ENCODE measurements at regions not wholly inside any gene's neighbourhood (a gene's known extent, or its start where the extent isn't known, plus 50 kb on each side); places are given as distances from the start of the nearest gene placed in this dataset.
"Not testable (repeated sequence)": the region's sequence is repeated elsewhere in the genome, so short reads cannot be mapped to it uniquely, and the experiment has no call there.

GRCh38 chr11:121904148-121904547 is 211.9 kb downstream of the BLID start:
- Histone ChIP-seq H3K27ac (ENCODE audit: low read depth, low read length) (no peak overlapping the region), H3K9ac (ENCODE audit: low read depth, low read length) (no peak overlapping the region), H3K4me1 (ENCODE audit: insufficient read depth, low read length) (no peaks in the 10 kb centered on the region), H3K36me3 (ENCODE audit: insufficient read depth, low read length) (no peaks in the 10 kb centered on the region), H3K4me3 (ENCODE audit: low read length) (no peak overlapping the region), H3K9me3 (ENCODE audit: insufficient read depth, low read depth, low read length) (0 out of 2 replicates have a peak, but pooled peaks cover 3% of the 10 kb centered on the region), H3K27me3 (ENCODE audit: insufficient read depth, low read length) (no peaks in the 10 kb centered on the region)
- 92% methylated on average over 6 of the region's 6 CpGs for WGBS

- Histone ChIP-seq H3K4me3 (ENCODE audit: low read length) (no peak overlapping the region), H3K9me3 (ENCODE audit: insufficient read depth, low read depth, low read length) (0 out of 2 replicates have a peak, but pooled peaks cover 3% of the 10 kb centered on the region), H3K36me3 (ENCODE audit: insufficient read depth, low read length) (no peaks in the 10 kb centered on the region), H3K4me1 (ENCODE audit: insufficient read depth, low read length) (no peaks in the 10 kb centered on the region), H3K27me3 (ENCODE audit: insufficient read depth, low read length) (no peaks in the 10 kb centered on the region), H3K9ac (ENCODE audit: low read depth, low read length) (no peak overlapping the region), H3K27ac (ENCODE audit: low read depth, low read length) (no peak overlapping the region)
- 94% methylated on average over 4 of the region's 4 CpGs for WGBS
Observed at GRCh38 chr11:121901886-121902285, 214.1 kb downstream of the BLID start.

- H3K9me3 ChIP-seq (ENCODE audit: insufficient read depth, low read depth, low read length); H3K9ac ChIP-seq (ENCODE audit: low read depth, low read length); H3K4me3 ChIP-seq (ENCODE audit: low read length); H3K4me1 ChIP-seq (ENCODE audit: insufficient read depth, low read length); H3K27me3 ChIP-seq (ENCODE audit: insufficient read depth, low read length); H3K27ac ChIP-seq (ENCODE audit: low read depth, low read length); H3K36me3 ChIP-seq (ENCODE audit: insufficient read depth, low read length): not testable (repeated sequence)
- 86% methylated on average over 2 of the region's 2 CpGs for WGBS
Observed at GRCh38 chr11:121901417-121901816, 214.6 kb downstream of the BLID start.

- Histone ChIP-seq H3K4me3 (ENCODE audit: low read length) (no peak overlapping the region), H3K4me1 (ENCODE audit: insufficient read depth, low read length) (no peaks in the 10 kb centered on the region), H3K9me3 (ENCODE audit: insufficient read depth, low read depth, low read length) (no peaks in the 10 kb centered on the region), H3K27ac (ENCODE audit: low read depth, low read length) (no peak overlapping the region), H3K9ac (ENCODE audit: low read depth, low read length) (no peak overlapping the region), H3K36me3 (ENCODE audit: insufficient read depth, low read length) (no peaks in the 10 kb centered on the region), H3K27me3 (ENCODE audit: insufficient read depth, low read length) (no peaks in the 10 kb centered on the region)
- WGBS: 95% methylated on average over 4 of the region's 4 CpGs
Observed at GRCh38 chr11:121899520-121899919, 216.5 kb downstream of the BLID start.

- H3K9me3 ChIP-seq (ENCODE audit: insufficient read depth, low read depth, low read length): no peaks in the 10 kb centered on the region
- H3K36me3 ChIP-seq (ENCODE audit: insufficient read depth, low read length): no peaks in the 10 kb centered on the region
- H3K27ac ChIP-seq (ENCODE audit: low read depth, low read length): no peak overlapping the region
- 92% methylated on average over 7 of the region's 7 CpGs for WGBS
- no peak overlapping the region for H3K4me3 ChIP-seq (ENCODE audit: low read length)
- no peaks in the 10 kb centered on the region for H3K27me3 ChIP-seq (ENCODE audit: insufficient read depth, low read length)
- H3K9ac ChIP-seq (ENCODE audit: low read depth, low read length): no peak overlapping the region
- no peaks in the 10 kb centered on the region for H3K4me1 ChIP-seq (ENCODE audit: insufficient read depth, low read length)
Observed at GRCh38 chr11:121898903-121899302, 217.1 kb downstream of the BLID start.

GRCh38 chr11:121895919-121896318 is 220.1 kb downstream of the BLID start:
- Histone ChIP-seq H3K9ac (ENCODE audit: low read depth, low read length) (no peak overlapping the region), H3K4me1 (ENCODE audit: insufficient read depth, low read length) (peaks cover 10% of the 10 kb centered on the region), H3K36me3 (ENCODE audit: insufficient read depth, low read length) (no peaks in the 10 kb centered on the region), H3K27me3 (ENCODE audit: insufficient read depth, low read length) (no peaks in the 10 kb centered on the region), H3K9me3 (ENCODE audit: insufficient read depth, low read depth, low read length) (no peaks in the 10 kb centered on the region), H3K4me3 (ENCODE audit: low read length) (no peak overlapping the region), H3K27ac (ENCODE audit: low read depth, low read length) (no peak overlapping the region)
- 92% methylated on average over 1 of the region's 1 CpG for WGBS

GRCh38 chr11:121894581-121894980 is 221.4 kb downstream of the BLID start:
- 93% methylated on average over 3 of the region's 3 CpGs for WGBS
- H3K9ac ChIP-seq (ENCODE audit: low read depth, low read length): no peak overlapping the region
- no peak overlapping the region for H3K4me3 ChIP-seq (ENCODE audit: low read length)
- peaks cover 10% of the 10 kb centered on the region for H3K4me1 ChIP-seq (ENCODE audit: insufficient read depth, low read length)
- no peaks in the 10 kb centered on the region for H3K27me3 ChIP-seq (ENCODE audit: insufficient read depth, low read length)
- no peaks in the 10 kb centered on the region for H3K9me3 ChIP-seq (ENCODE audit: insufficient read depth, low read depth, low read length)
- no peak overlapping the region for H3K27ac ChIP-seq (ENCODE audit: low read depth, low read length)
- H3K36me3 ChIP-seq (ENCODE audit: insufficient read depth, low read length): no peaks in the 10 kb centered on the region

GRCh38 chr11:121892863-121893262 is 223.2 kb downstream of the BLID start:
- 81% methylated on average over 3 of the region's 3 CpGs for WGBS

GRCh38 chr11:121892131-121892681 is 223.8 kb downstream of the BLID start:
- no peaks in the 10 kb centered on the region for H3K36me3 ChIP-seq (ENCODE audit: insufficient read depth, low read length)
- no peak overlapping the region for H3K9ac ChIP-seq (ENCODE audit: low read depth, low read length)
- H3K27me3 ChIP-seq (ENCODE audit: insufficient read depth, low read length): no peaks in the 10 kb centered on the region
- no peaks in the 10 kb centered on the region for H3K9me3 ChIP-seq (ENCODE audit: insufficient read depth, low read depth, low read length)
- no peak overlapping the region for H3K4me3 ChIP-seq (ENCODE audit: low read length)
- H3K27ac ChIP-seq (ENCODE audit: low read depth, low read length): peak overlapping the region; percentile 21; the same call in 1 of the 2 replicates
- H3K4me1 ChIP-seq (ENCODE audit: insufficient read depth, low read length): peaks cover 10% of the 10 kb centered on the region
- WGBS: 73% methylated on average over 3 of the region's 3 CpGs

More at GRCh38 chr11:121892863-121893262, 223.2 kb downstream of the BLID start:
- Histone ChIP-seq H3K27me3 (ENCODE audit: insufficient read depth, low read length) (no peaks in the 10 kb centered on the region), H3K36me3 (ENCODE audit: insufficient read depth, low read length) (no peaks in the 10 kb centered on the region), H3K4me3 (ENCODE audit: low read length) (no peak overlapping the region), H3K9ac (ENCODE audit: low read depth, low read length) (no peak overlapping the region), H3K27ac (ENCODE audit: low read depth, low read length) (no peak overlapping the region), H3K4me1 (ENCODE audit: insufficient read depth, low read length) (peaks cover 10% of the 10 kb centered on the region), H3K9me3 (ENCODE audit: insufficient read depth, low read depth, low read length) (no peaks in the 10 kb centered on the region)

- Histone ChIP-seq H3K4me3 (ENCODE audit: low read length) (no peak overlapping the region), H3K36me3 (ENCODE audit: insufficient read depth, low read length) (no peaks in the 10 kb centered on the region), H3K9me3 (ENCODE audit: insufficient read depth, low read depth, low read length) (no peaks in the 10 kb centered on the region), H3K27me3 (ENCODE audit: insufficient read depth, low read length) (no peaks in the 10 kb centered on the region), H3K4me1 (ENCODE audit: insufficient read depth, low read length) (peaks cover 10% of the 10 kb centered on the region), H3K27ac (ENCODE audit: low read depth, low read length) (no peak overlapping the region), H3K9ac (ENCODE audit: low read depth, low read length) (no peak overlapping the region)
- 89% methylated on average over 6 of the region's 6 CpGs for WGBS
Observed at GRCh38 chr11:121890946-121891515, 225.0 kb downstream of the BLID start.

- no peak overlapping the region for H3K4me3 ChIP-seq (ENCODE audit: low read length)
- no peak overlapping the region for H3K27ac ChIP-seq (ENCODE audit: low read depth, low read length)
- peaks cover 10% of the 10 kb centered on the region for H3K4me1 ChIP-seq (ENCODE audit: insufficient read depth, low read length)
- H3K9me3 ChIP-seq (ENCODE audit: insufficient read depth, low read depth, low read length): no peaks in the 10 kb centered on the region
- no peak overlapping the region for H3K9ac ChIP-seq (ENCODE audit: low read depth, low read length)
- H3K27me3 ChIP-seq (ENCODE audit: insufficient read depth, low read length): no peaks in the 10 kb centered on the region
- 91% methylated on average over 2 of the region's 2 CpGs for WGBS
- H3K36me3 ChIP-seq (ENCODE audit: insufficient read depth, low read length): no peaks in the 10 kb centered on the region
Observed at GRCh38 chr11:121890377-121890776, 225.6 kb downstream of the BLID start.

- Histone ChIP-seq H3K27me3 (ENCODE audit: insufficient read depth, low read length) (no peaks in the 10 kb centered on the region), H3K36me3 (ENCODE audit: insufficient read depth, low read length) (no peaks in the 10 kb centered on the region), H3K4me1 (ENCODE audit: insufficient read depth, low read length) (peaks cover 10% of the 10 kb centered on the region), H3K4me3 (ENCODE audit: low read length) (no peak overlapping the region), H3K9ac (ENCODE audit: low read depth, low read length) (no peak overlapping the region), H3K9me3 (ENCODE audit: insufficient read depth, low read depth, low read length) (no peaks in the 10 kb centered on the region), H3K27ac (ENCODE audit: low read depth, low read length) (no peak overlapping the region)
- 90% methylated on average over 1 of the region's 1 CpG for WGBS
Observed at GRCh38 chr11:121889931-121890330, 226.1 kb downstream of the BLID start.

Data from HUES64 (cell line).